Transverse colon (tissue), 4 donors: ENCODE measurements at regions not wholly inside any gene's neighbourhood (a gene's known extent, or its start where the extent isn't known, plus 50 kb on each side); places are given as distances from the start of the nearest gene placed in this dataset.

ENCODE experiments used
- CTCF ChIP-seq, 5 experiments: fragments of 200-600 bp in 3 of 5; fragments of 450-650 bp in 2 of 5; sonication (generic) in 3 of 5; IDR thresholded peaks; 1 replicate in 2 of 5; 2 replicates in 3 of 5; pipeline ENCODE4 v1.5.1; 2016 to 2017; ENCODE audit warnings: antibody characterized with exemption in 5 of 5, inconsistent platforms in 3 of 5, mild to moderate bottlenecking in 2 of 5, moderate library complexity in 1 of 5
- POLR2A ChIP-seq: fragments of 450-650 bp; IDR thresholded peaks from one replicate; pipeline ENCODE4 v1.6.1; 2016; ENCODE audit warnings: antibody characterized with exemption, mild to moderate bottlenecking, moderate library complexity
- POLR2AphosphoS5 ChIP-seq, 3 donors: sonication (generic); formaldehyde crosslinking; IDR thresholded peaks; one replicate each; pipeline ENCODE4 v1.6.1; 2016; ENCODE audit warnings: antibody characterized with exemption in 3 of 3

- TF ChIP-seq POLR2AphosphoS5 (IDR thresholded peaks at IDR 0.05), result no peak
- no peak for TF ChIP-seq CTCF (IDR thresholded peaks at IDR 0.05)
- TF ChIP-seq POLR2A, result no peak
These were observed 540.5 kb upstream of the CITED2 start for GRCh38 chr6:139914910-139915309.
